Activated CD4-positive, alpha-beta T cell treated with anti-CD3 and anti-CD28 coated beads, Interleukin-2, amount 50 U/mL, for 24 hours (primary cell): ENCODE measurements at regions not wholly inside any gene's neighbourhood (a gene's known extent, or its start where the extent isn't known, plus 50 kb on each side); places are given as distances from the start of the nearest gene placed in this dataset.
"Not testable (repeated sequence)": the region's sequence is repeated elsewhere in the genome, so short reads cannot be mapped to it uniquely, and the experiment has no call there.

Experiments
- DNase-seq, 2 donors: peaks; one replicate each; pipeline ENCODE4 v3.0.0-alpha.2; 2020; ENCODE audit warnings: low read depth in 1 of 2, low spot score in 1 of 2

- DNase-seq = no peak
Measured at GRCh38 chr5:159497221-159497620, 166.9 kb upstream of the IL12B start.

- DNase-seq = no peak
Measured at GRCh38 chr5:159498630-159499029, 168.3 kb upstream of the IL12B start.

- not testable (repeated sequence) for DNase-seq
Measured at GRCh38 chr5:159502116-159502515, 171.8 kb upstream of the IL12B start.

GRCh38 chr5:159503236-159503635, 172.9 kb upstream of the IL12B start:
- DNase-seq = no peak

- DNase-seq = no peak
Measured at GRCh38 chr5:159504106-159504856, 174.0 kb upstream of the IL12B start.

- DNase-seq = no peak
Measured at GRCh38 chr5:159504857-159505304, 174.6 kb upstream of the IL12B start.

GRCh38 chr5:159507055-159507454, 176.8 kb upstream of the IL12B start:
- DNase-seq = no peak

- no peak for DNase-seq
Measured at GRCh38 chr5:159507661-159508060, 177.4 kb upstream of the IL12B start.

- DNase-seq = no peak
Measured at GRCh38 chr5:159508344-159508743, 178.1 kb upstream of the IL12B start.

GRCh38 chr5:159509002-159509660, 178.8 kb upstream of the IL12B start:
- no peak for DNase-seq

- no peak for DNase-seq
Measured at GRCh38 chr5:159510282-159510681, 180.0 kb upstream of the IL12B start.

- DNase-seq = no peak
Measured at GRCh38 chr5:159511570-159511969, 181.3 kb upstream of the IL12B start.

- DNase-seq = no peak
Measured at GRCh38 chr5:159512064-159512463, 181.8 kb upstream of the IL12B start.

GRCh38 chr5:159514229-159514810, 184.0 kb upstream of the IL12B start:
- DNase-seq = no peak

- no peak for DNase-seq
Measured at GRCh38 chr5:159515197-159515596, 184.9 kb upstream of the IL12B start.

- peak; percentile 34 to 75 for DNase-seq
Measured at GRCh38 chr5:159515909-159516415, 185.7 kb upstream of the IL12B start.

GRCh38 chr5:159518371-159518770, 188.1 kb upstream of the IL12B start:
- no peak for DNase-seq

GRCh38 chr5:159519365-159519764, 189.1 kb upstream of the IL12B start:
- no peak for DNase-seq

- no peak for DNase-seq
Measured at GRCh38 chr5:159522841-159523240, 192.6 kb upstream of the IL12B start.

GRCh38 chr5:159524279-159524678, 194.0 kb upstream of the IL12B start:
- DNase-seq = not testable (repeated sequence)

- DNase-seq = no peak
Measured at GRCh38 chr5:159525117-159525516, 194.8 kb upstream of the IL12B start.
